Omental fat pad (tissue), 3 donors: ENCODE measurements at regions not wholly inside any gene's neighbourhood (a gene's known extent, or its start where the extent isn't known, plus 50 kb on each side); places are given as distances from the start of the nearest gene placed in this dataset.

Experiments
- ATAC-seq: fragments of 150-250 bp; one replicate; pipeline ENCODE4 v1.9.1; 2016; ENCODE audit warnings: mild to moderate bottlenecking, moderate library complexity; ENCODE audit not compliant: low FRiP score
- DNase-seq: peaks from one replicate; pipeline ENCODE4 v3.0.0-alpha.2; 2019; ENCODE audit warnings: low spot score
- CTCF ChIP-seq, 3 donors: fragments of 450-650 bp; IDR thresholded peaks; one replicate each; pipeline ENCODE4 v1.5.1; 2016 to 2017; ENCODE audit warnings: antibody characterized with exemption in 3 of 3, mild to moderate bottlenecking in 3 of 3, moderate library complexity in 2 of 3

DNA sequence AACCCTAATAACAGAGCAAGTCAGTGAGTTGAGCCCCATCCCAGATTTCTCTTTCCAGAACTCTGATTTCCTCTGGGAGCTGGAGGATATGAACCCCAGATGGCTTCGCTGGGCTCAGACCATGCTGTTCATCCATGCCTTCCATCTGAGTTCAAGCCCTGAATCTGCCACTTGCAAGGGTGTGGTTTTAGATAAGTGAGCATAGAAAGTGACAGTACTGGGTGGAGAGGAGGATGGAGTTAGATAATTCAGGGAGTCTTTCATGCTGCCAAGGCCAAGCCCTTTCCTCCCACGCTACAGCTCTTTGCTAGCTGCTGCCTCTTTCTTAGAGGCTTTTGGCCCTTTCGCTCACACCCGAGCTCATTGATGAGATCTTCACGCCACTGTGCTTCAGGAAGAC, 57.2 kb upstream of the MAFB start:
- no peak for DNase-seq
- ATAC-seq: no peak
- no peak for TF ChIP-seq CTCF (IDR thresholded peaks at IDR 0.05)

DNA sequence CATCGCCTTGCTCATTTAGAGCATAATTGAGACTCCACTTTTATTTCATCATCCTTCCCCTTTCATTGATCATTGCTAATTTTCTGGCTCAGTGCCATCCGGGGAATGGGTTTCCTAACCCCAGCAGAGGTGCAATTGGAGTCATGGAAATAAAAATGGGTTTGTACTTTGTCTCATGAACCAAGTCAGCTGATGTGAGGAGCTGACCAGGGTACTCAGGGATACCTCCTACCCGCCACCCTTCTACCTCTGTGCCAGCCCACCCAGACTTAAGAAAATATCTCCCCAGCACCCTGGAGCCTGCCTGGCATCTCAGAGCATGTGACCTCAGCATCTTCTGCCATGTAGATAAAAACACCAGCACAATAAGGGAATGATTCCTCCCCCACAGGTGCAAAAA, 59.1 kb upstream of the MAFB start:
- DNase-seq (no peak), ATAC-seq (no peak)
- no peak for TF ChIP-seq CTCF (IDR thresholded peaks at IDR 0.05)

GRCh38 chr20:40749985-40750506, 61.0 kb upstream of the MAFB start:
- DNase-seq (no peak), ATAC-seq (no peak)
- TF ChIP-seq CTCF (IDR thresholded peaks at IDR 0.05): no peak

DNA sequence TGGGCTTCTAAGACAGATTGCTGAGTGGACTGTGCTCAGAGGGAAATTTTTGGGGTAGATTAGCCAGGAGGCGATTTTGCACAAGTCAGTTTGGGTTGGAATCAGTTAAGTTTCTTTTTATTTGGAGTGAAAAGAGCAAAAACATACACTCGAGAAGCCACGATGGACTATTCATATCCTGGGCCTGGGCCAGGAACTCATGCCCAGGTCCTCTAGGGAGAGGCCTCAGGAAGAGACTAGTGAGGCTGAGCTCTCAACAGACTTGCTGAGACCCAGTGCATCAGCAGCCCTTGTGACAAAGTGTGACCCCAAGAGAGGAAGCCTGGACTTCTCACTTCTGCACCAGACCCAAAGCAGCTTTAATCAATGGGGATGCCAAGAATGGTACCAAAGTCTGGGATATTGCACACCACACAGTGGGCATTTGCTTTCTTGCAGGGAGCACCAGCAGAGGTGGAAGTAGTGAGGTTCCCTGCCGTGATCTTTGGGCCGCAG, 61.6 kb upstream of the MAFB start:
- TF ChIP-seq CTCF (IDR thresholded peaks at IDR 0.05): no peak
- no peak for ATAC-seq
- no peak for DNase-seq

DNA sequence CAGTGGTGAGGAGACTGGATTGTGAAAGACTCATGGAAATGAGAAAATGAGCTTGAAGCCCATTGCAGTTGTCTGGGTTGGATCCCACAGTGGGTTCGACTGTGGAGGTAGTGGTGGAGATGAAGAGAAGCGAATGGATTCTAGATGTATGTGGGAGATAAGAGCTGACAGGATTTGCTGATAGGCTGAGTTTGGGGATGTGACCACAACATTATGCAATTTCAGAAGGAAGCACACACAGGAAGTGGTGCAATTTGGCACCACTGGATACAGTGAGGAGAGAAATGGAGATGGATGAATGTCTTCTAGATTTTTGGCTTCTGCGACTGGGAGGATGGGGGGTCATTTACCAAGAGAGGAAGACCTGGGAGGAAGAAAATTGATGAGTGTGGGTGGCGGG, 64.4 kb upstream of the MAFB start:
- no peak for ATAC-seq
- DNase-seq: no peak
- no peak for TF ChIP-seq CTCF (IDR thresholded peaks at IDR 0.05)

DNA sequence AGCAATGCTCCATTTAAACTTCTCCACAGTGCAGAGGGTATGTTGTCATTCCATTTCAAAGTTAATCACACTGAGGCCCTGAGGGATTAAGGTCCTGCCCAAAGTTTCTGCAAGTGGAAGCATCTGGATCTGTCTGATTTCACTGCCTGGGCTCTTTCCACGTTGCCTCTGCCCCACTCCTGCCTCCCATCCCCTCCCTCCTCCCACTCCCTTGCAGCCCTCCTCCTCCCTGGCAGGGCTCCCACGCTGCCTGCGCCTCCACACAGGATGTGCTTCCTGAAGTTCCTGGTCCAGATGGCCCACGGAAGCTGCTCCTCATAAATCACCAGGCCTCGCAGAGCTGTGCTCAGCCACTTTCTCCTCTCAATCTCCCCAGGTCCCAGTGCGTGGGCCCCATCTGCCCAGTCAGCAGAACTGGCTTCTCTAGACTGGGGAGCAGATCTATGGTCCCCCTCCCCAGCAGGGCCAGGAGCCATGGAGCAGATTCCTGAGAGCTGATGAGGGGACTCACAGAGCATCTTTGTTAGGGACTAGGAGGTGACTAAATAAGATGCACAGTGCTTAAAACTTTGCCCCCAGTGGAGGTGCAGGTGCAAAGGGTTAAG, 65.4 kb upstream of the MAFB start:
- ATAC-seq: no peak
- no peak for TF ChIP-seq CTCF (IDR thresholded peaks at IDR 0.05)
- DNase-seq: no peak

- ATAC-seq (no peak), DNase-seq (no peak)
- TF ChIP-seq CTCF (IDR thresholded peaks at IDR 0.05): no peak
These were observed 68.1 kb upstream of the MAFB start for GRCh38 chr20:40757087-40757486.
